Prostate gland (tissue), 2 donors: ENCODE measurements at regions not wholly inside any gene's neighbourhood (a gene's known extent, or its start where the extent isn't known, plus 50 kb on each side); places are given as distances from the start of the nearest gene placed in this dataset.

Experiments
- POLR2A ChIP-seq: fragments of 450-650 bp; IDR thresholded peaks from one replicate; pipeline ENCODE4 v1.6.1; 2016; ENCODE audit warnings: antibody characterized with exemption, mild to moderate bottlenecking
- POLR2AphosphoS5 ChIP-seq: sonication (generic); formaldehyde crosslinking; IDR thresholded peaks from one replicate; pipeline ENCODE4 v1.6.1; 2017; ENCODE audit warnings: antibody characterized with exemption
- TF ChIP-seq, protein P1 (sequence below), 4 experiments: fragments of 200-600 bp in 2 of 4; fragments of 450-650 bp in 2 of 4; sonication (generic) in 2 of 4; IDR thresholded peaks; 1 replicate in 3 of 4; 2 replicates in 1 of 4; pipeline ENCODE4 v1.5.1; 2016 to 2019; ENCODE audit warnings: antibody characterized with exemption in 4 of 4, mild to moderate bottlenecking in 2 of 4, moderate library complexity in 2 of 4

- TF ChIP-seq, protein P1, sequence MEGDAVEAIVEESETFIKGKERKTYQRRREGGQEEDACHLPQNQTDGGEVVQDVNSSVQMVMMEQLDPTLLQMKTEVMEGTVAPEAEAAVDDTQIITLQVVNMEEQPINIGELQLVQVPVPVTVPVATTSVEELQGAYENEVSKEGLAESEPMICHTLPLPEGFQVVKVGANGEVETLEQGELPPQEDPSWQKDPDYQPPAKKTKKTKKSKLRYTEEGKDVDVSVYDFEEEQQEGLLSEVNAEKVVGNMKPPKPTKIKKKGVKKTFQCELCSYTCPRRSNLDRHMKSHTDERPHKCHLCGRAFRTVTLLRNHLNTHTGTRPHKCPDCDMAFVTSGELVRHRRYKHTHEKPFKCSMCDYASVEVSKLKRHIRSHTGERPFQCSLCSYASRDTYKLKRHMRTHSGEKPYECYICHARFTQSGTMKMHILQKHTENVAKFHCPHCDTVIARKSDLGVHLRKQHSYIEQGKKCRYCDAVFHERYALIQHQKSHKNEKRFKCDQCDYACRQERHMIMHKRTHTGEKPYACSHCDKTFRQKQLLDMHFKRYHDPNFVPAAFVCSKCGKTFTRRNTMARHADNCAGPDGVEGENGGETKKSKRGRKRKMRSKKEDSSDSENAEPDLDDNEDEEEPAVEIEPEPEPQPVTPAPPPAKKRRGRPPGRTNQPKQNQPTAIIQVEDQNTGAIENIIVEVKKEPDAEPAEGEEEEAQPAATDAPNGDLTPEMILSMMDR (IDR thresholded peaks at IDR 0.05): no peak
- no peak for TF ChIP-seq POLR2A
- TF ChIP-seq POLR2AphosphoS5: no peak
Observed at GRCh38 chr14:87696485-87696884, 296.5 kb downstream of the GALC start.
